NCI-H2107 treated with DMSO at 0.1 percent for 48 hours (cell line): ENCODE measurements at regions not wholly inside any gene's neighbourhood (a gene's known extent, or its start where the extent isn't known, plus 50 kb on each side); places are given as distances from the start of the nearest gene placed in this dataset.
A peak's percentile ranks its signal among the peaks of the same experiment; 100 is the strongest.
"Not testable (repeated sequence)": the region's sequence is repeated elsewhere in the genome, so short reads cannot be mapped to it uniquely, and the experiment has no call there.

Experiments used
- DNase-seq: peaks from one replicate; lab custom pipeline; 2025; ENCODE audit not compliant: unreplicated experiment; lab: John Stamatoyannopoulos, UW

GRCh38 chr17:51387582-51387981, 127.2 kb downstream of the UTP18 start:
- DNase-seq: no peak

- no peak for DNase-seq
Observed at GRCh38 chr17:51387986-51388385, 127.6 kb downstream of the UTP18 start.

- no peak for DNase-seq
Observed at GRCh38 chr17:51389875-51390274, 129.5 kb downstream of the UTP18 start.

- DNase-seq: no peak
Observed at GRCh38 chr17:51391982-51392654, 131.8 kb downstream of the UTP18 start.

GRCh38 chr17:51395621-51396020, 135.3 kb downstream of the UTP18 start:
- no peak for DNase-seq

GRCh38 chr17:51397361-51398127, 137.2 kb downstream of the UTP18 start:
- DNase-seq: no peak

- no peak for DNase-seq
Observed at GRCh38 chr17:51398128-51398525, 137.8 kb downstream of the UTP18 start.

- no peak for DNase-seq
Observed at GRCh38 chr17:51398687-51399086, 138.3 kb downstream of the UTP18 start.

GRCh38 chr17:51401279-51401678, 140.9 kb downstream of the UTP18 start:
- no peak for DNase-seq

- no peak for DNase-seq
Observed at GRCh38 chr17:51402899-51403298, 142.6 kb downstream of the UTP18 start.

GRCh38 chr17:51407576-51407975, 147.2 kb downstream of the UTP18 start:
- DNase-seq: no peak

- no peak for DNase-seq
Observed at GRCh38 chr17:51419476-51419875, 159.1 kb downstream of the UTP18 start.

GRCh38 chr17:51421525-51421924, 161.2 kb downstream of the UTP18 start:
- DNase-seq: no peak

GRCh38 chr17:51422634-51423033, 162.3 kb downstream of the UTP18 start:
- DNase-seq: no peak

GRCh38 chr17:51423421-51424160, 163.2 kb downstream of the UTP18 start:
- no peak for DNase-seq

- no peak for DNase-seq
Observed at GRCh38 chr17:51425773-51426172, 165.4 kb downstream of the UTP18 start.

GRCh38 chr17:51427323-51427811, 167.0 kb downstream of the UTP18 start:
- peak; percentile 4 for DNase-seq

GRCh38 chr17:51427856-51428255, 167.5 kb downstream of the UTP18 start:
- DNase-seq: no peak

- no peak for DNase-seq
Observed at GRCh38 chr17:51428668-51429495, 168.5 kb downstream of the UTP18 start.

- DNase-seq: not testable (repeated sequence)
Observed at GRCh38 chr17:51429938-51430337, 169.6 kb downstream of the UTP18 start.

GRCh38 chr17:51430591-51430990, 170.2 kb downstream of the UTP18 start:
- no peak for DNase-seq
